Thymus (tissue), 11 donors: ENCODE measurements at regions not wholly inside any gene's neighbourhood (a gene's known extent, or its start where the extent isn't known, plus 50 kb on each side); places are given as distances from the start of the nearest gene placed in this dataset.
A peak's percentile ranks its signal among the peaks of the same experiment; 100 is the strongest.
"Not testable (repeated sequence)": the region's sequence is repeated elsewhere in the genome, so short reads cannot be mapped to it uniquely, and the experiment has no call there.

Experiments
- DNase-seq, 9 donors: peaks; one replicate each; pipeline ENCODE4 v3.0.0-alpha.2; 2013; ENCODE audit warnings: low spot score in 9 of 9, low read depth in 6 of 9, missing footprints in 1 of 9
- H3K27ac ChIP-seq, 2 donors: one replicate each; pipeline ENCODE4 v1.5.1; 2013; ENCODE audit warnings: control low read depth in 1 of 2, low read depth in 1 of 2, low read length in 1 of 2, mild to moderate bottlenecking in 1 of 2, moderate library complexity in 1 of 2
- H3K27me3 ChIP-seq, 2 donors: one replicate each; pipeline ENCODE4 v1.5.1; 2013; ENCODE audit warnings: low read length in 1 of 2; ENCODE audit not compliant: control insufficient read depth in 2 of 2, insufficient read depth in 1 of 2
- H3K36me3 ChIP-seq, 2 donors: one replicate each; pipeline ENCODE4 v1.5.1; 2013; ENCODE audit warnings: low read length in 1 of 2, mild to moderate bottlenecking in 1 of 2, moderate library complexity in 1 of 2; ENCODE audit not compliant: control insufficient read depth in 2 of 2, insufficient read depth in 2 of 2
- H3K4me1 ChIP-seq, 2 donors: one replicate each; pipeline ENCODE4 v1.5.1; 2013; ENCODE audit warnings: low read length in 2 of 2; ENCODE audit not compliant: control insufficient read depth in 2 of 2, insufficient read depth in 2 of 2
- H3K4me3 ChIP-seq, 2 donors: one replicate each; pipeline ENCODE4 v1.5.1; 2013; ENCODE audit warnings: low read length in 2 of 2, control low read depth in 1 of 2, mild to moderate bottlenecking in 1 of 2
- H3K9me3 ChIP-seq, 2 donors: one replicate each; pipeline ENCODE4 v1.5.1; 2013; ENCODE audit warnings: low read length in 1 of 2, mild to moderate bottlenecking in 1 of 2; ENCODE audit not compliant: control insufficient read depth in 2 of 2, insufficient read depth in 1 of 2
- WGBS: extraction: QIAGEN DNeasy Blood & Tissue Kit; methylation state at CpG from one replicate; pipeline ENCODE4 v1.1.7; 2013; 5-methylcytosine and 5-hydroxymethylcytosine counted together
- donor health status: healthy.

DNA sequence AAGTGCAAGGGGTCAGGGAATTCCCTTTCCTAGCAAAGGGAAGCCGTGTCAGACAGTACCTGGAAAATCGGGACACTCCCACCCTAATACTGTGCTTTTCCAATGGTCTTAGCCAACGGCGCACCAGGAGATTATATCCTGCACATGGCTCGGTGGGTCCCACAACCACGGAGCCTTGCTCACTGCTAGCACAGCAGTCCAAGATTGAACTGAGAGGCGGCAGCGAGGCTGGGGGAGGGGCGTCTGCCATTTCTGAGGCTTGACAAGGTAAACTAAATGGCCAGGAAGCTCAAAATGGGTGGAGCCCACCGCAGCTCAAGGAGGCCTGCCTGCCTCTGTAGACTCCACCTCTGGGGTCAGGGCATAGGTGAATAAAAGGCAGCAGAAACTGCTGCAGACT is 76.5 kb upstream of the LINC00632 start:
- not testable (repeated sequence) for H3K4me3 ChIP-seq, H3K36me3 ChIP-seq

DNA sequence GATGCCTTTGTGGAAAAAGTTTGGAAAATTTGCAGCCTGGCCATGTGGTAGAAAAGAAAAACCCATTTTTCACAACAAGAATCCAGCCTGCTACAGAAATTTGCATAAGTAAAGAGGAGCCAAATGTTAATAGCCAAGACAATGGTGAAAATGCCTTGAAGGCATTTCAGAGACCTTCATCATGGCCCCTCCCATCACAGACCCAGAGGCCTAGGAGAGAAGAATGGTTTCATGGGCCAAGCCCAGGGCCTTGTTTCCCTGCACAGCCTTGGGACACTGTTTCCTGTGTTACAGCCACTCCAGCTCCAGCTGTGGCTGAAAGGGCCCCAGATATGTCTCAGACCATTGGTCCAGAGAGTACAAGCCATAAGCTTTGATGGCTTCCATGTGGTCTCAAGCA is 101.4 kb upstream of the LINC00632 start:
- Histone ChIP-seq H3K27ac (no peak overlapping the region), H3K36me3 (no peaks in the 10 kb centered on the region), H3K4me3 (no peak overlapping the region), H3K27me3 (no peaks in the 10 kb centered on the region), H3K4me1 (no peaks in the 10 kb centered on the region), H3K9me3 (peaks cover 0 to 4% of the 10 kb centered on the region in 2 donors)
- DNase-seq = no peak

More for the DNA sequence above, 76.5 kb upstream of the LINC00632 start:
- H3K27me3 ChIP-seq, H3K27ac ChIP-seq, DNase-seq, H3K9me3 ChIP-seq, H3K4me1 ChIP-seq: not testable (repeated sequence)
- WGBS = 94% methylated on average over 10 of the region's 10 CpGs

DNA sequence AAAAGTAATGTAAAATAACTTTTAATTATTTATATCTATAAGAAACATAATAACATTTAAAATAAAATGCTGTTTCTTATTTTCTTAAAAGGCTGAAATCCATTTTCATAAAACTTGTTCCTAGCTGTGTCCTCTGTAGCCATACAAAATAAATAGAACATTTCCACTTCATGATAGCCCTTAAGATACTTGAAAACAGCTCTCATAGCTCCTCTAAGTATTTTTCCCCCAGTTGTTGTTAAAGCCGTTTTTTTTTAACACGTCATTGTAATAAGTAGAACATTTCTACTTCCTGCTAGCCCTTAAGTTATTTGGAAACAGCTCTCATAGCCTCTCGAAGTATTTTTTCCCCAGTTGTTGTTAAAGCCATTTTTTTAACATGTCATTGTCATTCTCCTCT is 97.3 kb upstream of the SOX3 start:
- no peaks in the 10 kb centered on the region for H3K4me1 ChIP-seq
- H3K36me3 ChIP-seq = no peaks in the 10 kb centered on the region
- DNase-seq = no peak
- no peak overlapping the region for H3K4me3 ChIP-seq
- H3K27ac ChIP-seq = no peak overlapping the region
- WGBS = 60% methylated on average over 3 of the region's 3 CpGs
- no peaks in the 10 kb centered on the region for H3K9me3 ChIP-seq
- no peaks in the 10 kb centered on the region for H3K27me3 ChIP-seq

DNA sequence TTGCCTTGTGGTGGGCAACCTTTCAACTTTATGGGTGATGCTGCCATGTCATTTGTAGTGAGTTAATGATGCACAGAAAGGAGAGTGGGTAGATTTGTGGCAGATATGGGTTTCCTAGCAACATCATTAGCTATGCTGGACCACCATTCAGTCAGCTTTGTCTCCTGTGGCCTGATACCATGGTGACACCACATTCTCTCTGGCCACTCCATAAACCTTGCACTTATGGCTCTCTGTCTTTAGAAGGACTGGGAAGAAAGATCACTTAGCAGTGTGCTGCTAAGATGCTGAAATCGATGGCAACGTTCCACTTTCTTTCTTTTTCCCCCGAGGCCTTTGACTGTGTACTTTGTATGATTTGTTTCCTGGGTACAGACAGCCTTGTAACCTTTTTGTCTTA is 95.0 kb upstream of the SOX3 start:
- no peaks in the 10 kb centered on the region for H3K27me3 ChIP-seq
- no peak overlapping the region for H3K27ac ChIP-seq
- H3K9me3 ChIP-seq = no peaks in the 10 kb centered on the region
- no peak for DNase-seq
- H3K36me3 ChIP-seq = no peaks in the 10 kb centered on the region
- H3K4me1 ChIP-seq = no peaks in the 10 kb centered on the region
- no peak overlapping the region for H3K4me3 ChIP-seq
- WGBS = 88% methylated on average over 3 of the region's 3 CpGs

DNA sequence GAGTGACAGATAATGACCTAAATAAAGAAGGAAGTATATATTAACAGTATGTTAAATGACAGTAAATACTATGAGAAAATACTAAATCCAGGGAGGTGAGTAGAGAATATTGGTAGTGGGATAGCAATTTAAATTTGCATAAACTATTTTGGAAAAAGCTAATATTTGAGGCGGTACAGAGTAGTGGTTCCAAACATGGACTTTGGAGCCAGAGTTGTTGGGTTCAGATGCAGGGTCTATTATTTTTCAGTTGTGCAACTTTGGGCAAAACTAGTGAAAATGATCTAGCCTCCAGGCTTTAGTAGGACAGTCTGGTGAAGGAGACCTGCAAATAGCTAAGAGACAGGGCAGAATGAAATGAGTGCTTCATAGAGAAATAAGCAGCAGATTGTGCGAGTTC is 84.8 kb upstream of the SOX3 start:
- 99% methylated on average over 2 of the region's 2 CpGs for WGBS
- DNase-seq = no peak

DNA sequence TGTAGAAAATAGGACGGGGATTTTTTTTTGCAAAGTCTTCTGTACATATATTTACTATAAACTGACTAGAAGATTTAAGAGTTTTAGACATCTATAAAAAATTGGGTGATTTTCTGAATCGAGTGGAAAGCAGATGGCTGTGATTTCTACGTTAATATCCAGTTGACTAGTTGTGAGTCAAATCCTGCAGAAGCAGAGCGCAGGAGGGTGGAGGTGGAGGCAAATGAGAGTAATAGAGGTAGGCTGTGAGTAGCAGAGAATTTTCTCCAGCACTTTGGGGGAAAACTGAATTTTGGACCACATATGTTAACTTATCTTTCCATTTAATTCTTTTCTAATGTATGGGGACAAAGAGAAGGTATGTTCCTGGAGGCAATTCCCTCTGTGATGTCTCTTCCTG is 82.1 kb upstream of the SOX3 start:
- H3K4me3 ChIP-seq = no peak overlapping the region

More for the DNA sequence above, 84.8 kb upstream of the SOX3 start:
- no peaks in the 10 kb centered on the region for H3K36me3 ChIP-seq
- H3K4me1 ChIP-seq = no peaks in the 10 kb centered on the region
- H3K9me3 ChIP-seq = no peaks in the 10 kb centered on the region
- no peaks in the 10 kb centered on the region for H3K27me3 ChIP-seq
- H3K27ac ChIP-seq = no peak overlapping the region
- no peak overlapping the region for H3K4me3 ChIP-seq

DNA sequence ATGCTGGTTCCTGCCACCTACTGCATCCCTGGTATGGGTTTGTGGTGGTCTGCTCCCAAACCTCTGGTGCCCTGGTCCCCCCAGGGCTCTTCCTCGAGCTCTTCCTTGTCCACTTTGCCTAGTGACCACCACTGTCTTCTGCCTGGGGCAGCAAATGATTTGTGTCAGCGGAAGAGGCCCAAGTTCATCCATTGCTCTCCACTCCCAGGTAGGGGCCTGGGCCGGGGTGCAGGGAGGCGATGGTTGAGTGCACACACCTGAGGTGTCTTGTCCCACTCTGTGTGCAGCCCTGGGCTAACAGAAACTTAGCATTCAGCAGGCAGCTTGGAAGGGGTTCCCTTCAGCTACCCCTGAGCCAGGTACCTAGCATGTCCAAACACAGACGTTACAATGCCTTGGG is 75.6 kb upstream of the SOX3 start:
- DNase-seq = no peak
- H3K27me3 ChIP-seq = no peaks in the 10 kb centered on the region
- no peaks in the 10 kb centered on the region for H3K9me3 ChIP-seq
- H3K36me3 ChIP-seq = no peaks in the 10 kb centered on the region
- H3K27ac ChIP-seq = no peak overlapping the region
- 63% methylated on average over 5 of the region's 5 CpGs for WGBS
- H3K4me3 ChIP-seq = no peak overlapping the region
- no peaks in the 10 kb centered on the region for H3K4me1 ChIP-seq

More for the DNA sequence above, 82.1 kb upstream of the SOX3 start:
- DNase-seq = no peak
- Histone ChIP-seq H3K4me1 (no peaks in the 10 kb centered on the region), H3K27ac (no peak overlapping the region), H3K27me3 (no peaks in the 10 kb centered on the region), H3K36me3 (no peaks in the 10 kb centered on the region), H3K9me3 (no peaks in the 10 kb centered on the region)
- 92% methylated on average over 4 of the region's 4 CpGs for WGBS

DNA sequence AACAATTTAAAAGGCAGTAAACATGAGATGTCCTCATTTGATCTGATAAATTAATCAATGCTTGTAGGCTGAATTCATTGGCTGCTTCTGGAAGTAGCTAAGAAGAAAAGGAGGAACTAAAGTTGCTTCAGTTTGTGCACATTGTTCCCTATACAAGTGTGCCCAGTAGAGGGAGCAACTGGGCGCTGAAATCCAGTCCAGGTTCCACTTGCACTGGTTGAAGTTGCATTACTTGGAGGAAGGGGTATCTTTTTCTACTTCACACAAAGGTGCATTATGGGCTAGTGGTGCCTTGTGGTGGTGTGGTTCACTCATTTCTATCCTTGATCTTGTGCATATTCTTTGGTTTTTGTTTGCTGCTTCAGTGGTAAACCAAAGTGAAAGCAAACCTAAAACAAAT is 67.9 kb upstream of the SOX3 start:
- WGBS = 11% methylated on average over 1 of the region's 1 CpG

DNA sequence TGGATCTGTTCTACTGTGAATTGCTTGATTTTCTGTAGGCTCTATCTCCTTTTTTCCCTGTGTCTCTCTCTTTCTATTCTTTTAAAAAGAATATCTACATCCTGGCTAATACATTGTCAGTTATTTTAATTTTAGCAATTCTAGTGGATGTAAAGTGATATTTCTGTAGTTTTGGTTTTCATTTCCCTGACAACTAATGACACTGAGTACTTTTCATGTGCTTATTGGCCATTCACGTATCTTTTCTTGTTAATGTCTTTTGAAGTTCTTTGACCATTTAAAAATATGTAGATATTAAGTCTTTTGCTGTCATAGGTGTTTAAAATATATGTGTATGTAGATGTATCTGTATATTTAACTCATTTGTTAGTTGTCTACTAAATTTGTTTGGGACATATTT is 59.0 kb upstream of the SOX3 start:
- Histone ChIP-seq H3K9me3 (no peaks in the 10 kb centered on the region), H3K4me3 (no peak overlapping the region), H3K4me1 (no peaks in the 10 kb centered on the region), H3K27ac (no peak overlapping the region), H3K27me3 (no peaks in the 10 kb centered on the region), H3K36me3 (no peaks in the 10 kb centered on the region)
- WGBS = 88% methylated on average over 1 of the region's 1 CpG
- DNase-seq = no peak

More for the DNA sequence above, 67.9 kb upstream of the SOX3 start:
- Histone ChIP-seq H3K4me3 (no peak overlapping the region), H3K36me3 (no peaks in the 10 kb centered on the region), H3K27me3 (no peaks in the 10 kb centered on the region), H3K9me3 (no peaks in the 10 kb centered on the region), H3K4me1 (no peaks in the 10 kb centered on the region), H3K27ac (no peak overlapping the region)
- peak in 2 of 9 donors; percentile 18 to 27 for DNase-seq
